CD4-positive, CD25-positive, alpha-beta regulatory T cell (primary cell): ENCODE measurements at regions not wholly inside any gene's neighbourhood (a gene's known extent, or its start where the extent isn't known, plus 50 kb on each side); places are given as distances from the start of the nearest gene placed in this dataset.

Experiments used
- ATAC-seq, 2 donors: fragments of 150-1000 bp; cut with Tn5 transposase; one replicate each; pipeline ENCODE4 v1.10.0; 2021; ENCODE audit warnings: low read depth in 2 of 2, moderate number of reproducible peaks in 2 of 2, moderate library complexity in 1 of 2
- DNase-seq, 3 donors: peaks; one replicate each; pipeline versions ENCODE4 v3.0.0 to v3.0.0-alpha.2; 2012 to 2022; ENCODE audit warnings: mixed read lengths in 1 of 3
- H3K27ac ChIP-seq: one replicate; pipeline ENCODE4 v1.7.0; 2013; ENCODE audit warnings: mild to moderate bottlenecking, low read length; ENCODE audit not compliant: insufficient read depth, poor library complexity, severe bottlenecking
- H3K27me3 ChIP-seq: one replicate; pipeline ENCODE4 v1.7.0; 2013; ENCODE audit warnings: low read length; ENCODE audit not compliant: control insufficient read depth, insufficient read depth
- H3K36me3 ChIP-seq: one replicate; pipeline ENCODE4 v1.7.0; 2013; ENCODE audit warnings: mild to moderate bottlenecking, low read length, moderate library complexity; ENCODE audit not compliant: control insufficient read depth, insufficient read depth
- H3K4me1 ChIP-seq: 2 replicates; pipeline ENCODE4 v1.7.0; 2013; ENCODE audit warnings: mild to moderate bottlenecking, low read length; ENCODE audit not compliant: insufficient read depth, control insufficient read depth, poor library complexity, severe bottlenecking
- H3K4me3 ChIP-seq: one replicate; pipeline ENCODE4 v1.7.0; 2013; ENCODE audit warnings: low read depth, mild to moderate bottlenecking, low read length, moderate library complexity
- H3K9me3 ChIP-seq, 2 experiments: 1 replicate in 1 of 2; 2 replicates in 1 of 2; pipeline ENCODE4 v1.7.0; 2013; ENCODE audit warnings: low read length in 2 of 2, mild to moderate bottlenecking in 1 of 2, moderate library complexity in 1 of 2; ENCODE audit not compliant: control insufficient read depth in 2 of 2
- H3K27ac Mint-ChIP-seq, 3 donors: one replicate each; pipeline ENCODE4 v1.8.0; 2020 to 2022; ENCODE audit warnings: mild to moderate bottlenecking in 3 of 3, mixed read lengths in 3 of 3, moderate library complexity in 2 of 3
- H3K27me3 Mint-ChIP-seq: one replicate; pipeline ENCODE4 v1.8.0; 2022; ENCODE audit warnings: mild to moderate bottlenecking, mixed read lengths
- H3K36me3 Mint-ChIP-seq: one replicate; pipeline ENCODE4 v1.8.0; 2020; ENCODE audit warnings: mixed read lengths
- H3K4me1 Mint-ChIP-seq, 4 donors: one replicate each; pipeline ENCODE4 v1.8.0; 2020 to 2022; ENCODE audit warnings: mixed read lengths in 4 of 4, mild to moderate bottlenecking in 1 of 4
- H3K4me3 Mint-ChIP-seq, 4 donors: one replicate each; pipeline ENCODE4 v1.8.0; 2020 to 2022; ENCODE audit warnings: mild to moderate bottlenecking in 4 of 4, mixed read lengths in 4 of 4, moderate library complexity in 3 of 4
- H3K9me3 Mint-ChIP-seq, 7 donors: one replicate each; pipeline ENCODE4 v1.8.0; 2020 to 2022; ENCODE audit warnings: mixed read lengths in 7 of 7, mild to moderate bottlenecking in 3 of 7, moderate library complexity in 2 of 7

DNA sequence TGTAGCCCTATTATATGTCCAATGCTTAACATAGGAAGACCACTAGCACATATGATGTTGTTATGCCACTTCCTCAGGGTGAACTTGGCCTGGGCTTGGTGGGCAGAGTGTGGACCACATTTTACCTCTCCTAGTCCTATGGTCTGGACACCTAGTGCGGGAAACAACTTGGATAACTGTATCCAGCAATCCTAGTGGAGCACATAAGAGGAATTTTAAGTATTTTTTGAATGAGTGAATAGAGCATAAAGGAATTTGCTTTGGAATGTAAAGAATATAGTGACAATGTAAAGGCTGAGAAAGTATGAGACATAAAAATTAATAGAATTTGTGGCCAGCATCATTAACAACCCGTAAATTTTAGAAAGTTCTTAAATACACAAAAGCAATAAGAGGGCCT, 528.9 kb downstream of the IGSF11 start:
- Histone ChIP-seq H3K4me3 (no peak overlapping the region), H3K27ac (no peak overlapping the region), H3K4me1 (no peaks in the 10 kb centered on the region), H3K27me3 (no peaks in the 10 kb centered on the region), H3K9me3 (no peaks in the 10 kb centered on the region), H3K36me3 (no peaks in the 10 kb centered on the region)
- no peak for DNase-seq
- H3K27me3 Mint-ChIP-seq = no peaks in the 10 kb centered on the region
- H3K9me3 Mint-ChIP-seq = peaks cover 0 to 8% (median 0%) of the 10 kb centered on the region in 7 donors
- ATAC-seq = no peak
- no peak overlapping the region for H3K4me3 Mint-ChIP-seq
- H3K36me3 Mint-ChIP-seq = no peaks in the 10 kb centered on the region
- no peak overlapping the region for H3K27ac Mint-ChIP-seq
- no peaks in the 10 kb centered on the region for H3K4me1 Mint-ChIP-seq

- H3K9me3 ChIP-seq = no peaks in the 10 kb centered on the region
- H3K36me3 Mint-ChIP-seq = no peaks in the 10 kb centered on the region
- H3K27me3 Mint-ChIP-seq = no peaks in the 10 kb centered on the region
- no peaks in the 10 kb centered on the region for H3K4me1 ChIP-seq
- ATAC-seq = no peak
- H3K27ac ChIP-seq = no peak overlapping the region
- peaks cover 0 to 13% (median 3%) of the 10 kb centered on the region in 7 donors for H3K9me3 Mint-ChIP-seq
- H3K4me3 ChIP-seq = no peak overlapping the region
- no peaks in the 10 kb centered on the region for H3K27me3 ChIP-seq
- no peaks in the 10 kb centered on the region for H3K4me1 Mint-ChIP-seq
- no peak for DNase-seq
- no peak overlapping the region for H3K4me3 Mint-ChIP-seq
- H3K36me3 ChIP-seq = no peaks in the 10 kb centered on the region
- H3K27ac Mint-ChIP-seq = no peak overlapping the region
Measured at GRCh38 chr3:118511402-118511801, 523.2 kb downstream of the IGSF11 start.

- H3K4me1 ChIP-seq = no peaks in the 10 kb centered on the region
- H3K4me3 ChIP-seq = no peak overlapping the region
- no peaks in the 10 kb centered on the region for H3K9me3 ChIP-seq
- Mint-ChIP-seq H3K4me1 (no peaks in the 10 kb centered on the region), H3K27me3 (no peaks in the 10 kb centered on the region), H3K36me3 (no peaks in the 10 kb centered on the region), H3K4me3 (no peak overlapping the region), H3K27ac (no peak overlapping the region), H3K9me3 (peaks cover 0 to 8% (median 3%) of the 10 kb centered on the region in 7 donors)
- H3K36me3 ChIP-seq = no peaks in the 10 kb centered on the region
- DNase-seq (no peak), ATAC-seq (no peak)
- no peak overlapping the region for H3K27ac ChIP-seq
- H3K27me3 ChIP-seq = no peaks in the 10 kb centered on the region
Measured at GRCh38 chr3:118512301-118512700, 522.3 kb downstream of the IGSF11 start.

GRCh38 chr3:118525077-118525476, 509.6 kb downstream of the IGSF11 start:
- H3K4me3 Mint-ChIP-seq = no peak overlapping the region
- H3K27me3 Mint-ChIP-seq = no peaks in the 10 kb centered on the region
- peaks cover 0 to 18% (median 9%) of the 10 kb centered on the region in 7 donors for H3K9me3 Mint-ChIP-seq
- H3K27ac Mint-ChIP-seq = no peak overlapping the region
- no peaks in the 10 kb centered on the region for H3K27me3 ChIP-seq
- no peaks in the 10 kb centered on the region for H3K4me1 Mint-ChIP-seq
- no peak overlapping the region for H3K4me3 ChIP-seq
- H3K9me3 ChIP-seq = no peaks in the 10 kb centered on the region
- no peaks in the 10 kb centered on the region for H3K36me3 Mint-ChIP-seq
- no peak for DNase-seq
- H3K27ac ChIP-seq = no peak overlapping the region
- H3K36me3 ChIP-seq = no peaks in the 10 kb centered on the region
- ATAC-seq = no peak
- no peaks in the 10 kb centered on the region for H3K4me1 ChIP-seq

DNA sequence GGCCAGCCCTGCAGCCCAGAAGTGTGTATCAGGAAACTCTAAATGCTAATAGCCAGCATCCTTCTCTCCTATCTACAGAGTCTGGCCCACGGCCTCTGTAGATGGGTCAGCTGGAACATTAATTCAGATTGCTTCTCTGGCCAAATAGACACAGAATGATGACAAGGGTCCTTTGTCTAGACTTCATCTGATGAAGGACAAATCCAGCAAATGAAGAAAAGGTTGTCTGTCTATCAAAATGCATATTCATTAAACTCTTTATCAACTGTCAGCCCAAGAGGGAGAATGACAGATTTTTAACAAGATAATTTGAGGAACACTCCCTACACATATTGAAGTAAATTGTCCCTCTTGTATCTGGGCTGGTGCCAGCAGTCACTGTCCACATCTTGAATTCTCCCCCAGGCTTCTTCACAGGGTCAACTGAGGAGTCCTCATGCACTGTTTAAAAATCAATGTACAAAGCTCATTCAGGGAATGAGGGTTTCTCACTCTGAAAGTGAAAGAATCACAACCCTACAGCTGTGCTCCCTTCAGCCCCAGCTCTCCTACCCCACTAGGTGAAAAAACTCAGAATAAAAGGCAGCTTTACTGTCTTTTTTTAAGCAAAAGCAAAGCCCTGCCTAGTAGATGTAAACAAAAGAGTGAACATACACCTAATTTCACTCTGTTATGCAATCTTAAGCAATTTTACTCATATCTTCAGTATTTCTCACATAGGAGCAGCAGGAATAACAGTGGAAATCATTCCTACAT, 507.7 kb downstream of the IGSF11 start:
- ATAC-seq (no peak), DNase-seq (no peak)
- peaks cover 0 to 11% (median 5%) of the 10 kb centered on the region in 7 donors for H3K9me3 Mint-ChIP-seq
- no peaks in the 10 kb centered on the region for H3K27me3 ChIP-seq
- H3K36me3 ChIP-seq = no peaks in the 10 kb centered on the region
- H3K4me3 ChIP-seq = no peak overlapping the region
- H3K9me3 ChIP-seq = no peaks in the 10 kb centered on the region
- H3K27me3 Mint-ChIP-seq = no peaks in the 10 kb centered on the region
- no peak overlapping the region for H3K27ac ChIP-seq
- H3K36me3 Mint-ChIP-seq = no peaks in the 10 kb centered on the region
- no peak overlapping the region for H3K4me3 Mint-ChIP-seq
- H3K27ac Mint-ChIP-seq = no peak overlapping the region
- no peaks in the 10 kb centered on the region for H3K4me1 ChIP-seq
- H3K4me1 Mint-ChIP-seq = no peaks in the 10 kb centered on the region

DNA sequence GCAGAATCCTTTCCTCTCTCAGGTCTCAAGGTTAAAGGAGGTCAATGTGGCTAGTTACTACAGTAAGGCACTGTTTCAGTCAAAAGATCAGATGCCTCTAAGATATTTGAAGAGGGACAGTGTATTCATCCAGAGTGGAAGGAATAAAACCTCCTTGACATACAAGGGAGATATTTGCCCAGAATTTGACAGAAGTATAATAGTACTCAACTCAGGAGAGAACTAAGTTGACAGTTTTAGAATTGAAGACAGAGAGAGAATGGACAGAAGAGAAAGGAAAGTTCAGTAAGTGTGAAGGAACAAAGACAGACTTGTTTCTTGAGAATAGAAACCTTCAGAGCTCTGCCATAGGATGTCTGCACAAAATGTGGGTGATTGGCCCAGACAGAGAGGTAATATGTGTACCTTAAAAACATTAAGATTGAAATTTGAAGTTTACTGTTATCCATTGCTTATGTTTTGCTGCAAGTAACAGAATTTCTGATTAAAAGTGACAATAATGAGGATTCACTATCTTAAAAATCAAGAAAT, 507.1 kb downstream of the IGSF11 start:
- H3K9me3 Mint-ChIP-seq = peaks cover 0 to 11% (median 5%) of the 10 kb centered on the region in 7 donors
- Histone ChIP-seq H3K9me3 (no peaks in the 10 kb centered on the region), H3K27ac (no peak overlapping the region), H3K36me3 (no peaks in the 10 kb centered on the region), H3K4me3 (no peak overlapping the region), H3K27me3 (no peaks in the 10 kb centered on the region), H3K4me1 (no peaks in the 10 kb centered on the region)
- ATAC-seq (no peak), DNase-seq (no peak)
- no peak overlapping the region for H3K4me3 Mint-ChIP-seq
- H3K4me1 Mint-ChIP-seq = no peaks in the 10 kb centered on the region
- no peaks in the 10 kb centered on the region for H3K27me3 Mint-ChIP-seq
- H3K36me3 Mint-ChIP-seq = no peaks in the 10 kb centered on the region
- no peak overlapping the region for H3K27ac Mint-ChIP-seq

GRCh38 chr3:118529554-118529953, 505.1 kb downstream of the IGSF11 start:
- no peaks in the 10 kb centered on the region for H3K27me3 ChIP-seq
- H3K4me3 Mint-ChIP-seq = no peak overlapping the region
- no peaks in the 10 kb centered on the region for H3K4me1 ChIP-seq
- no peaks in the 10 kb centered on the region for H3K4me1 Mint-ChIP-seq
- H3K36me3 Mint-ChIP-seq = no peaks in the 10 kb centered on the region
- no peak overlapping the region for H3K27ac ChIP-seq
- peaks cover 0 to 9% (median 4%) of the 10 kb centered on the region in 7 donors for H3K9me3 Mint-ChIP-seq
- no peak for DNase-seq
- no peaks in the 10 kb centered on the region for H3K9me3 ChIP-seq
- H3K36me3 ChIP-seq = no peaks in the 10 kb centered on the region
- no peak overlapping the region for H3K27ac Mint-ChIP-seq
- no peaks in the 10 kb centered on the region for H3K27me3 Mint-ChIP-seq
- no peak for ATAC-seq
- H3K4me3 ChIP-seq = no peak overlapping the region

GRCh38 chr3:118530350-118530922, 504.2 kb downstream of the IGSF11 start:
- H3K9me3 Mint-ChIP-seq = peaks cover 0 to 9% (median 4%) of the 10 kb centered on the region in 7 donors
- H3K27ac ChIP-seq = no peak overlapping the region
- no peak for ATAC-seq

More at GRCh38 chr3:118530350-118530922, 504.2 kb downstream of the IGSF11 start:
- Histone ChIP-seq H3K36me3 (no peaks in the 10 kb centered on the region), H3K27me3 (no peaks in the 10 kb centered on the region), H3K4me1 (no peaks in the 10 kb centered on the region), H3K9me3 (no peaks in the 10 kb centered on the region), H3K4me3 (no peak overlapping the region)
- Mint-ChIP-seq H3K27ac (peak overlapping the region in 1 of 3 donors; percentile 66), H3K27me3 (no peaks in the 10 kb centered on the region), H3K4me1 (no peaks in the 10 kb centered on the region), H3K36me3 (no peaks in the 10 kb centered on the region), H3K4me3 (no peak overlapping the region)
- DNase-seq = no peak
